Kidney epithelial cell (primary cell): ENCODE measurements at regions not wholly inside any gene's neighbourhood (a gene's known extent, or its start where the extent isn't known, plus 50 kb on each side); places are given as distances from the start of the nearest gene placed in this dataset.

ENCODE experiments used
- DNase-seq: peaks from one replicate; pipeline ENCODE4 v3.0.0-alpha.2; 2010; ENCODE audit warnings: low read depth
- H3K27me3 ChIP-seq: 2 replicates; pipeline ENCODE4 v1.6.0; 2011; ENCODE audit warnings: low read length; ENCODE audit not compliant: control insufficient read depth, insufficient read depth
- H3K36me3 ChIP-seq: 2 replicates; pipeline ENCODE4 v1.5.1; 2011; ENCODE audit warnings: low read length; ENCODE audit not compliant: control insufficient read depth, insufficient read depth
- H3K4me3 ChIP-seq: 2 replicates; pipeline ENCODE4 v1.5.1; 2011; ENCODE audit warnings: low read depth, mild to moderate bottlenecking, control low read depth, low read length
- TF ChIP-seq, protein P1 (sequence below): IDR thresholded peaks from 2 replicates; pipeline ENCODE4 v1.5.1; 2011; ENCODE audit warnings: mild to moderate bottlenecking, moderate library complexity, low read length, control low read depth, inconsistent platforms; ENCODE audit not compliant: insufficient read depth, poor library complexity, severe bottlenecking

- TF ChIP-seq, protein P1, sequence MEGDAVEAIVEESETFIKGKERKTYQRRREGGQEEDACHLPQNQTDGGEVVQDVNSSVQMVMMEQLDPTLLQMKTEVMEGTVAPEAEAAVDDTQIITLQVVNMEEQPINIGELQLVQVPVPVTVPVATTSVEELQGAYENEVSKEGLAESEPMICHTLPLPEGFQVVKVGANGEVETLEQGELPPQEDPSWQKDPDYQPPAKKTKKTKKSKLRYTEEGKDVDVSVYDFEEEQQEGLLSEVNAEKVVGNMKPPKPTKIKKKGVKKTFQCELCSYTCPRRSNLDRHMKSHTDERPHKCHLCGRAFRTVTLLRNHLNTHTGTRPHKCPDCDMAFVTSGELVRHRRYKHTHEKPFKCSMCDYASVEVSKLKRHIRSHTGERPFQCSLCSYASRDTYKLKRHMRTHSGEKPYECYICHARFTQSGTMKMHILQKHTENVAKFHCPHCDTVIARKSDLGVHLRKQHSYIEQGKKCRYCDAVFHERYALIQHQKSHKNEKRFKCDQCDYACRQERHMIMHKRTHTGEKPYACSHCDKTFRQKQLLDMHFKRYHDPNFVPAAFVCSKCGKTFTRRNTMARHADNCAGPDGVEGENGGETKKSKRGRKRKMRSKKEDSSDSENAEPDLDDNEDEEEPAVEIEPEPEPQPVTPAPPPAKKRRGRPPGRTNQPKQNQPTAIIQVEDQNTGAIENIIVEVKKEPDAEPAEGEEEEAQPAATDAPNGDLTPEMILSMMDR = no peak
- no peaks in the 10 kb centered on the region for H3K27me3 ChIP-seq
- DNase-seq = no peak
- H3K36me3 ChIP-seq = no peaks in the 10 kb centered on the region
- H3K4me3 ChIP-seq = no peak overlapping the region
Observed at GRCh38 chr11:87851234-87851633, 324.0 kb downstream of the RAB38 start.

GRCh38 chr11:87849216-87849615 is 326.0 kb downstream of the RAB38 start:
- TF ChIP-seq, protein P1 = no peak
- no peak overlapping the region for H3K4me3 ChIP-seq
- no peaks in the 10 kb centered on the region for H3K27me3 ChIP-seq
- no peaks in the 10 kb centered on the region for H3K36me3 ChIP-seq
- no peak for DNase-seq

DNA sequence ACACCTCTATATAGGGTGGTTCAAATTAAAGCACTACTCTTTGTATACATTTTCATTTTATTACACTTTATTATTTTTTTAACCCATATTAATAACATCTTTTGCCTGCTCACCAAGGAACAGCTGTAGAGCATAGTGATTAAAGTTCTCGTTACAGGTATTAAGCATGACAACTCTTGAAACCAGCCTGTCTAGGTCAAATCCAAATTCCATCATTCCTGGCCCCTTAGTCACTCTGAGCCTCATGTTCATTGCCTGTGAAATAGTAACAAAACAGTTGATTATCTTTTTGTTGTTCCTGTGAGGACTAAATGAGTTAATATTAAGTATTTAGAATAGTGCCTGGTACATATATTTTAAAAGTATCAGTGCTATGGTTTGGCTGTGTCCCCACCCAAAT is 334.5 kb downstream of the RAB38 start:
- Histone ChIP-seq H3K4me3 (no peak overlapping the region), H3K27me3 (no peaks in the 10 kb centered on the region), H3K36me3 (no peaks in the 10 kb centered on the region)
- TF ChIP-seq, protein P1 = no peak
- no peak for DNase-seq

DNA sequence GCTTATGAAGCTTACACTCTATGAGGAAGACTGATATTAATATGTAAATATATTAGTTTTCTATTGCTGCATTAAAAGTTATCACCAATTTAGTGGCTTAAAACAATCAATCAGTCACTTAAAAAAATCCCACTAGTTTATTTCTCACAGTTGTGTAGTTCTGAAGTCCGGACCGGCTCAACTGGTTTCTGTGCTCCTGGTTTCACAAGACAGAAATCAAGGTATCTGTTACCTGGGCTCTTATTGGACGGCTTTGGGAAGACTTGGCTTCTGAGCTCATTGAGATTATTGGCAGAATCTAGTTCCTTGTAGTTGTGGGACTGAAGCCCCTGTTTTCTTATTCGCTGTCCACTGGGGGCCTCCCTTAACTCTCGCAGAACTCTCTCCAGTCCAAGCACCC is 343.0 kb downstream of the RAB38 start:
- DNase-seq = no peak
- Histone ChIP-seq H3K27me3 (no peaks in the 10 kb centered on the region), H3K4me3 (no peak overlapping the region), H3K36me3 (no peaks in the 10 kb centered on the region)
- TF ChIP-seq, protein P1 = no peak

GRCh38 chr11:87820011-87820410 is 355.2 kb downstream of the RAB38 start:
- Histone ChIP-seq H3K27me3 (no peaks in the 10 kb centered on the region), H3K4me3 (no peak overlapping the region), H3K36me3 (no peaks in the 10 kb centered on the region)
- TF ChIP-seq, protein P1 = no peak
- DNase-seq = no peak

GRCh38 chr11:87819151-87819550 is 356.1 kb downstream of the RAB38 start:
- H3K4me3 ChIP-seq = no peak overlapping the region
- no peak for DNase-seq
- H3K27me3 ChIP-seq = no peaks in the 10 kb centered on the region
- TF ChIP-seq, protein P1 = no peak
- H3K36me3 ChIP-seq = no peaks in the 10 kb centered on the region
